ENCODE measurements at regions not wholly inside any gene's neighbourhood (a gene's known extent, or its start where the extent isn't known, plus 50 kb on each side); places are given as distances from the start of the nearest gene placed in this dataset.

GRCh38 chr1:195529881-195530280, 1078.4 kb downstream of the KCNT2 start:
- no peak overlapping the region for H3K27ac ChIP-seq (ENCODE audit: low read length)
- no peaks in the 10 kb centered on the region for H3K36me3 ChIP-seq (ENCODE audit: control insufficient read depth in 1 of 2, insufficient read depth in 2 of 2, low read length in 2 of 2)
- no peaks in the 10 kb centered on the region for H3K27me3 ChIP-seq (ENCODE audit: low read depth, low read length)
- H3K4me3 ChIP-seq (ENCODE audit: low read depth in 1 of 2, low read length in 2 of 2) = no peak overlapping the region
- no peaks in the 10 kb centered on the region for H3K4me1 ChIP-seq (ENCODE audit: control insufficient read depth in 1 of 2, insufficient read depth in 2 of 2, low read length in 2 of 2)
- no peaks in the 10 kb centered on the region for H3K9me3 ChIP-seq (ENCODE audit: control insufficient read depth in 1 of 2, low read length in 2 of 2)

- Histone ChIP-seq H3K4me1 (ENCODE audit: control insufficient read depth in 1 of 2, insufficient read depth in 2 of 2, low read length in 2 of 2) (no peaks in the 10 kb centered on the region), H3K36me3 (ENCODE audit: control insufficient read depth in 1 of 2, insufficient read depth in 2 of 2, low read length in 2 of 2) (no peaks in the 10 kb centered on the region), H3K27me3 (ENCODE audit: low read depth, low read length) (no peaks in the 10 kb centered on the region), H3K4me3 (ENCODE audit: low read depth in 1 of 2, low read length in 2 of 2) (no peak overlapping the region), H3K9me3 (ENCODE audit: control insufficient read depth in 1 of 2, low read length in 2 of 2) (no peaks in the 10 kb centered on the region), H3K27ac (ENCODE audit: low read length) (no peak overlapping the region)
Observed at GRCh38 chr1:195520757-195521156, 1087.5 kb downstream of the KCNT2 start.

DNA sequence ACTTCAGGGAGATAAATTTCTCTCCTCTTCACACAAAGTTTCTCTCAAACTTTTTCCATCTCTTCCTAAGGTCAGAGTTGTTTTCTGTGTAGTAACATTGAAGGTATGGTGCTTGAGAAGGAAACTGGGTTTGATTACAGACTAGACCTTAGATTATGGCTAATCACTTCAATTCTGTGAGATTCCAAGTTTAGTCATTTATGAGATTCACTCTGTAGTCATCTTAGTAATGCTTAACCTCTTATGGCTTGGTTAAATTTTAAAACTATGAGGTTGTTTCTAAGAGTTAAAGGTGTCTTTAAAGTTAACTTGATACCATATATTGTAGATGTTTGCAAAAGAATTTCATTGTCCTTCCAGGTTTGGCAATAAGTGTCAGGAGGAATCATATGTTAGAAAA, 1092.2 kb downstream of the KCNT2 start:
- Histone ChIP-seq H3K36me3 (ENCODE audit: control insufficient read depth in 1 of 2, insufficient read depth in 2 of 2, low read length in 2 of 2) (no peaks in the 10 kb centered on the region), H3K9me3 (ENCODE audit: control insufficient read depth in 1 of 2, low read length in 2 of 2) (peaks cover 0 to 3% of the 10 kb centered on the region in 2 donors), H3K27me3 (ENCODE audit: low read depth, low read length) (no peaks in the 10 kb centered on the region), H3K4me3 (ENCODE audit: low read depth in 1 of 2, low read length in 2 of 2) (no peak overlapping the region), H3K4me1 (ENCODE audit: control insufficient read depth in 1 of 2, insufficient read depth in 2 of 2, low read length in 2 of 2) (no peaks in the 10 kb centered on the region), H3K27ac (ENCODE audit: low read length) (no peak overlapping the region)

DNA sequence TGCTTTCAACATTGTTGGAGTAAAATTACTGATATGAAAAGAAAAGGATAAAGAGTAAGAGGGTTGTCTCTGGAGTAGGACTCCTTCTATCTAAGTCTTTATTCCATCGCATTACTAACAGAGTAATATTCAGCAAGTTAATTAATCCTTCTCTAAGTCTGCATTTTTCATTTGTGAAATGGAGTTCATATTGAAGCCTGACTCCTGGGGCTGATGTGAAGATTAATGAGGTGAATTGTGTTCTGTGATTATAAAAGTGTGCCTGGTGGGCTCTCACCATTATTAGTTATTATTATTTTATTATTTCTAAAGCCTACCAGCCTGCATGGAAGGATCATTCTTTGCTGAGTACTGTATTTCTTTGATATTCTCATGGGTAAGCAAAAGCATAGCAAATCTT, 1096.7 kb downstream of the KCNT2 start:
- H3K9me3 ChIP-seq (ENCODE audit: control insufficient read depth in 1 of 2, low read length in 2 of 2) = peaks cover 0 to 3% of the 10 kb centered on the region in 2 donors
- H3K4me1 ChIP-seq (ENCODE audit: control insufficient read depth in 1 of 2, insufficient read depth in 2 of 2, low read length in 2 of 2) = no peaks in the 10 kb centered on the region
- H3K27me3 ChIP-seq (ENCODE audit: low read depth, low read length) = no peaks in the 10 kb centered on the region
- no peaks in the 10 kb centered on the region for H3K36me3 ChIP-seq (ENCODE audit: control insufficient read depth in 1 of 2, insufficient read depth in 2 of 2, low read length in 2 of 2)
- H3K4me3 ChIP-seq (ENCODE audit: low read depth in 1 of 2, low read length in 2 of 2) = no peak overlapping the region
- no peak overlapping the region for H3K27ac ChIP-seq (ENCODE audit: low read length)

DNA sequence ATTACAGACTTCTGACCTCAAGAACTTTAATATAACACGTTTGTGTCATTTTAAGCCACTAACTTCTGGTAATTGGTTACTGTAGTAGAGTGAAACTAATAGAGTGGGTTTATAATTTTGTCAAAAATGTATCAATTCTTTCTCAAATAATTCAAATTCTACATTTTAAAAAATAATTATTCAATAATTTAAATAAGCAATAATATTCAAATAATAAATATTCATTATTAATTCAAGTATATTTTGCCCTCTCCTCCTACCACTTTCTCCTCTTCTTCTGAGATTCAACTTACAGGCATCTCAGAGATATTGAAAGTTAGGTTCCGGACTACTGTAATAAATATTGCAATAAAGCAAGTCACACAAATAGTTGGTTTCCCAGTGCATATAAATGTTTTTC, 1107.1 kb downstream of the KCNT2 start:
- Histone ChIP-seq H3K27ac (ENCODE audit: low read length) (no peak overlapping the region), H3K9me3 (ENCODE audit: control insufficient read depth in 1 of 2, low read length in 2 of 2) (no peaks in the 10 kb centered on the region), H3K36me3 (ENCODE audit: control insufficient read depth in 1 of 2, insufficient read depth in 2 of 2, low read length in 2 of 2) (no peaks in the 10 kb centered on the region), H3K4me3 (ENCODE audit: low read depth in 1 of 2, low read length in 2 of 2) (no peak overlapping the region), H3K27me3 (ENCODE audit: low read depth, low read length) (no peaks in the 10 kb centered on the region), H3K4me1 (ENCODE audit: control insufficient read depth in 1 of 2, insufficient read depth in 2 of 2, low read length in 2 of 2) (no peaks in the 10 kb centered on the region)

DNA sequence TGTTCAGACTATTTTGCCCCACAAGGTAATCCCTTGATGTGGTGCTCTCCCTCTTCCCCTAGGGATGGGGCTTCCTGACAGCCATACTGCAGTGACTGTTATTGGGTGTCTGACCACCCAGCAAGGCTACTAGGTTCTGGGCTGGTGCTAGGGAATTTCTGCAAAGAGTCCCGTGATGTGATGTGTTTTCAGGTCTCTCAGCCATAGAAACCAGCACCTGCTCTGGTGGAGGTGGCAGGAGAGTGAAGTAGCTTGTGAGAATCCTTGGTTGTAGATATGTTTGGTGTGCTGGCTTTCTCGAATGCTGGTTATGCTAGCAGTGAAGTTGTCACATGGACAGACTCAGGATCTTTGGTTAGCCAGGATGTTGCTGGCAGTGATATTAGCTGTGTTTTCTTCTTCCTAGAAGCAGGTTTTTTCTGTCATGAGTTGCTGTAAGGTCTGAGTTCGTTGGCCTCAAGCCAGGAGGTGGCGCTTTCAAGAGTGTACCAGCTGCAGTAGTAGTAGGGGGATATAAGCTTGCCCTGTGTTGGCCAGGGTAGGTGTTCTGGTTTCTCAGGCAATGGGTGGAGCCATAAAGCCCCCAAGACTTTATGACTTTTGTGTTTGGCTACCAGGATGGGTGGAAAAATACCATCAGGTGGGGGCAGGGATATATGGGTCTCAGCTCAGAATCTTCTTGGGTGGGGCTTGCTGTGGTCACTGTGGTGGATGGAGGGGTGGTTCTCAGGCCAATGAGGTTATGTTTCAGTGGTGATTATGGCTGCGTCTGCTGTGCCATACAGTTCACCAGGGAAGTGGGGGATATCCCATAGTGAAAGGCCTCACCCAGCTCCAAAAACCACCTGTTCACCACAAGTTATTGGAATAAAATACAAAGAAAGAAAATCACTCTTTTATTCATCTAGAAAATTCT, 1112.3 kb downstream of the KCNT2 start:
- no peaks in the 10 kb centered on the region for H3K4me1 ChIP-seq (ENCODE audit: control insufficient read depth in 1 of 2, insufficient read depth in 2 of 2, low read length in 2 of 2)
- no peak overlapping the region for H3K4me3 ChIP-seq (ENCODE audit: low read depth in 1 of 2, low read length in 2 of 2)
- peaks cover 0 to 8% of the 10 kb centered on the region in 2 donors for H3K9me3 ChIP-seq (ENCODE audit: control insufficient read depth in 1 of 2, low read length in 2 of 2)
- no peaks in the 10 kb centered on the region for H3K36me3 ChIP-seq (ENCODE audit: control insufficient read depth in 1 of 2, insufficient read depth in 2 of 2, low read length in 2 of 2)
- H3K27me3 ChIP-seq (ENCODE audit: low read depth, low read length) = no peaks in the 10 kb centered on the region
- no peak overlapping the region for H3K27ac ChIP-seq (ENCODE audit: low read length)

DNA sequence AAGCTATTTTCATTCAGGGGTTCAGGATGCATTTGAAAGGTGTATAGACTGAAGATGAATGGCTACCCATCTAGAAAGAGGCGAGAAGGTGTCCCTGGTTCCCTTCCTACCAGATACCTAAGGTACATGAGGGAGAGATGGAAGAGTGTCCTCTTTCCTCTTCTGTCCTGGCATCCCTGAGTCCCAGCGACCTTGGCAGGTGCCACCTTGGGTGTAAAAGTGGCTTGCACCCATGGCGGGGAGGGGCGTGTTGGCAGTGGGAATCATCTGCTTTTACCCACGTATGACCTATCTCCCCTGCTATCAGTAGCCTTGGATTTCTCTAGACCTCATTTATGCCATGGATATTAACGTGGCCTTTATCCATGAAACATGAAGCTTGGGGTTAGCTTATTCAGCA, 1126.1 kb downstream of the KCNT2 start:
- H3K36me3 ChIP-seq (ENCODE audit: control insufficient read depth in 1 of 2, insufficient read depth in 2 of 2, low read length in 2 of 2) = no peaks in the 10 kb centered on the region
- no peak overlapping the region for H3K27ac ChIP-seq (ENCODE audit: low read length)
- no peaks in the 10 kb centered on the region for H3K9me3 ChIP-seq (ENCODE audit: control insufficient read depth in 1 of 2, low read length in 2 of 2)
- no peak overlapping the region for H3K4me3 ChIP-seq (ENCODE audit: low read depth in 1 of 2, low read length in 2 of 2)
- H3K4me1 ChIP-seq (ENCODE audit: control insufficient read depth in 1 of 2, insufficient read depth in 2 of 2, low read length in 2 of 2) = no peaks in the 10 kb centered on the region
- H3K27me3 ChIP-seq (ENCODE audit: low read depth, low read length) = no peaks in the 10 kb centered on the region

DNA sequence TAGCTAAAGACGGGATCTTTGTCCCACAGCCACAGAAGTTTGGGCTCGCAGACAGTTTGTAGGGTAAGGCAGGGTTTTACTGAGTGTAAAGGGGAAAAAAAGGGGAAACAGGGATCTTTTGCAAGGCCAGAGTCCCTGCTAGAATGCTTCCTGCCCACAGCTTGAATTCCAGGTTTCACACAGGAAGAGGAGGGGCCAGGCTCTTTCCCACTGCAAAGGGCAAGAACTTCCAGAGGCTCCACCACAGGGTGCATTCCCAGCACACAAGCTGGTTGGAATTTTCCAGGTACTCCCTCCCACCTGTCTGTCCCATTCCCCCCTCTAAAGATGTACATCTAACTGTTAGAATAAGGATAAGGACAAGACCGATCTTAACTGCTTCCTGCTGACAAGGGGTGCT, 1126.9 kb downstream of the KCNT2 start:
- H3K4me1 ChIP-seq (ENCODE audit: control insufficient read depth in 1 of 2, insufficient read depth in 2 of 2, low read length in 2 of 2) = no peaks in the 10 kb centered on the region

GRCh38 chr1:195475568-195475967, 1132.7 kb downstream of the KCNT2 start:
- peaks cover 0 to 4% of the 10 kb centered on the region in 2 donors for H3K9me3 ChIP-seq (ENCODE audit: control insufficient read depth in 1 of 2, low read length in 2 of 2)
- no peaks in the 10 kb centered on the region for H3K36me3 ChIP-seq (ENCODE audit: control insufficient read depth in 1 of 2, insufficient read depth in 2 of 2, low read length in 2 of 2)
- H3K4me3 ChIP-seq (ENCODE audit: low read depth in 1 of 2, low read length in 2 of 2) = no peak overlapping the region
- H3K4me1 ChIP-seq (ENCODE audit: control insufficient read depth in 1 of 2, insufficient read depth in 2 of 2, low read length in 2 of 2) = no peaks in the 10 kb centered on the region
- no peaks in the 10 kb centered on the region for H3K27me3 ChIP-seq (ENCODE audit: low read depth, low read length)
- no peak overlapping the region for H3K27ac ChIP-seq (ENCODE audit: low read length)

More for the DNA sequence above, 1126.9 kb downstream of the KCNT2 start:
- H3K9me3 ChIP-seq (ENCODE audit: control insufficient read depth in 1 of 2, low read length in 2 of 2) = no peaks in the 10 kb centered on the region
- no peak overlapping the region for H3K27ac ChIP-seq (ENCODE audit: low read length)
- H3K4me3 ChIP-seq (ENCODE audit: low read depth in 1 of 2, low read length in 2 of 2) = no peak overlapping the region
- no peaks in the 10 kb centered on the region for H3K27me3 ChIP-seq (ENCODE audit: low read depth, low read length)
- no peaks in the 10 kb centered on the region for H3K36me3 ChIP-seq (ENCODE audit: control insufficient read depth in 1 of 2, insufficient read depth in 2 of 2, low read length in 2 of 2)

- H3K27me3 ChIP-seq (ENCODE audit: low read depth, low read length) = no peaks in the 10 kb centered on the region
- no peaks in the 10 kb centered on the region for H3K4me1 ChIP-seq (ENCODE audit: control insufficient read depth in 1 of 2, insufficient read depth in 2 of 2, low read length in 2 of 2)
- H3K27ac ChIP-seq (ENCODE audit: low read length) = no peak overlapping the region
- H3K9me3 ChIP-seq (ENCODE audit: control insufficient read depth in 1 of 2, low read length in 2 of 2) = peaks cover 0 to 4% of the 10 kb centered on the region in 2 donors
- H3K36me3 ChIP-seq (ENCODE audit: control insufficient read depth in 1 of 2, insufficient read depth in 2 of 2, low read length in 2 of 2) = no peaks in the 10 kb centered on the region
- H3K4me3 ChIP-seq (ENCODE audit: low read depth in 1 of 2, low read length in 2 of 2) = no peak overlapping the region
Observed at GRCh38 chr1:195472291-195472690, 1135.9 kb downstream of the KCNT2 start.

DNA sequence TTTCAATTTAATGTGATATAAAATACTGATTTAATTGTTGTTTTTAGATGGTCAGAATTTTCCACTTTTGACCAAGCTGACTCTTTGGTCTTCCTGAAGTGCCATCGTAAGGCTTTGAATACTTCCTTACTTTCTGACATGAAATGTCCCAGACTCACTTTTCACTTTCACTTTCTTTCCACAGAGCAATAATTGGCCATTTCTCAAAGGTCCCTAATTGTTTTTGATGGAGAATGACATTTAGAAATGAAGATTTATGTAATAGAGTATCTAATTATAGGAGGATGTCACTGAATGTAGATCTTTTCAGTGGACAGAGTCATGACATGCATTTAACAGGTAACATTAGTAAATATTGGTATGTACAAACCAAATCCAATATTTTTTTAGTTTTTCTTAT, 1141.6 kb downstream of the KCNT2 start:
- Histone ChIP-seq H3K4me1 (ENCODE audit: control insufficient read depth in 1 of 2, insufficient read depth in 2 of 2, low read length in 2 of 2) (no peaks in the 10 kb centered on the region), H3K4me3 (ENCODE audit: low read depth in 1 of 2, low read length in 2 of 2) (no peak overlapping the region), H3K9me3 (ENCODE audit: control insufficient read depth in 1 of 2, low read length in 2 of 2) (no peaks in the 10 kb centered on the region), H3K27me3 (ENCODE audit: low read depth, low read length) (no peaks in the 10 kb centered on the region), H3K36me3 (ENCODE audit: control insufficient read depth in 1 of 2, insufficient read depth in 2 of 2, low read length in 2 of 2) (no peaks in the 10 kb centered on the region), H3K27ac (ENCODE audit: low read length) (no peak overlapping the region)

DNA sequence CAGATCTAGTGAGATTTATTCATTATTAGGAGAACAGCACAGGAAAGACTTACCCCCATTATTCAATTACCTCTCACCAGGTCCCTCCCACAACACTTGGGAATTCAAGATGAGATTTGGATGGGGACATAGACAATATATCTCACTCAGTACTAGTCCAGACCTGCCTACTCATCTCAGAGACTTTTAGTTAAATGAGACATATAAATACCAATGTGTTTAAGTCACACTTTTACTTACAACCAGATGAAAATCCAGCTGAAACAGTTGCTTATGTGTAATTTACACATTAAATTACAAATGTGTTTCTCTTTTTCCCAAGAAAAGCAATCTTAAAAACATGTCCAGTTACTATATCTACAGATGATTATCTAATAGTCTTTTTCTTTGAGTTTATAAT, 1145.6 kb downstream of the KCNT2 start:
- Histone ChIP-seq H3K4me1 (ENCODE audit: control insufficient read depth in 1 of 2, insufficient read depth in 2 of 2, low read length in 2 of 2) (no peaks in the 10 kb centered on the region), H3K27me3 (ENCODE audit: low read depth, low read length) (no peaks in the 10 kb centered on the region), H3K9me3 (ENCODE audit: control insufficient read depth in 1 of 2, low read length in 2 of 2) (no peaks in the 10 kb centered on the region), H3K36me3 (ENCODE audit: control insufficient read depth in 1 of 2, insufficient read depth in 2 of 2, low read length in 2 of 2) (no peaks in the 10 kb centered on the region), H3K4me3 (ENCODE audit: low read depth in 1 of 2, low read length in 2 of 2) (no peak overlapping the region), H3K27ac (ENCODE audit: low read length) (no peak overlapping the region)
